ENCODE measurements at regions not wholly inside any gene's neighbourhood (a gene's known extent, or its start where the extent isn't known, plus 50 kb on each side); places are given as distances from the start of the nearest gene placed in this dataset.
"Not testable (repeated sequence)": the region's sequence is repeated elsewhere in the genome, so short reads cannot be mapped to it uniquely, and the experiment has no call there.

GRCh38 chr7:65265933-65266519 lies 107.6 kb upstream of the ZNF92 start:
- TF ChIP-seq, protein P1, sequence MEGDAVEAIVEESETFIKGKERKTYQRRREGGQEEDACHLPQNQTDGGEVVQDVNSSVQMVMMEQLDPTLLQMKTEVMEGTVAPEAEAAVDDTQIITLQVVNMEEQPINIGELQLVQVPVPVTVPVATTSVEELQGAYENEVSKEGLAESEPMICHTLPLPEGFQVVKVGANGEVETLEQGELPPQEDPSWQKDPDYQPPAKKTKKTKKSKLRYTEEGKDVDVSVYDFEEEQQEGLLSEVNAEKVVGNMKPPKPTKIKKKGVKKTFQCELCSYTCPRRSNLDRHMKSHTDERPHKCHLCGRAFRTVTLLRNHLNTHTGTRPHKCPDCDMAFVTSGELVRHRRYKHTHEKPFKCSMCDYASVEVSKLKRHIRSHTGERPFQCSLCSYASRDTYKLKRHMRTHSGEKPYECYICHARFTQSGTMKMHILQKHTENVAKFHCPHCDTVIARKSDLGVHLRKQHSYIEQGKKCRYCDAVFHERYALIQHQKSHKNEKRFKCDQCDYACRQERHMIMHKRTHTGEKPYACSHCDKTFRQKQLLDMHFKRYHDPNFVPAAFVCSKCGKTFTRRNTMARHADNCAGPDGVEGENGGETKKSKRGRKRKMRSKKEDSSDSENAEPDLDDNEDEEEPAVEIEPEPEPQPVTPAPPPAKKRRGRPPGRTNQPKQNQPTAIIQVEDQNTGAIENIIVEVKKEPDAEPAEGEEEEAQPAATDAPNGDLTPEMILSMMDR (IDR thresholded peaks at IDR 0.05; ENCODE audit: borderline replicate concordance, extremely low read depth, insufficient read depth) = no peak
- no peaks in the 10 kb centered on the region for H3K27me3 ChIP-seq (ENCODE audit: control insufficient read depth, insufficient read depth, low read length)
- no peaks in the 10 kb centered on the region for H3K9me3 ChIP-seq (ENCODE audit: control insufficient read depth in 2 of 3, insufficient read depth in 1 of 3, low read length in 3 of 3)
- intact Hi-C loops (cut with DNase I) = no loop called here
- H3K9ac ChIP-seq (ENCODE audit: low read length in 3 of 3) = no peak overlapping the region
- no peak for FAIRE-seq
- no peak overlapping the region for H3K4me3 ChIP-seq (ENCODE audit: low read length in 3 of 3)
- H3K36me3 ChIP-seq (ENCODE audit: control insufficient read depth in 2 of 3, insufficient read depth in 3 of 3, low read length in 3 of 3) = no peaks in the 10 kb centered on the region
- DNase-seq = peak in 1 of 5 donors; percentile 5
- H3K4me1 ChIP-seq (ENCODE audit: control insufficient read depth in 2 of 3, insufficient read depth in 2 of 3, low read depth in 1 of 3, low read length in 3 of 3) = peaks cover 0 to 4% (median 0%) of the 10 kb centered on the region in 3 donors
- H3K27ac ChIP-seq (ENCODE audit: low read depth in 2 of 2, low read length in 2 of 2) = no peak overlapping the region

DNA sequence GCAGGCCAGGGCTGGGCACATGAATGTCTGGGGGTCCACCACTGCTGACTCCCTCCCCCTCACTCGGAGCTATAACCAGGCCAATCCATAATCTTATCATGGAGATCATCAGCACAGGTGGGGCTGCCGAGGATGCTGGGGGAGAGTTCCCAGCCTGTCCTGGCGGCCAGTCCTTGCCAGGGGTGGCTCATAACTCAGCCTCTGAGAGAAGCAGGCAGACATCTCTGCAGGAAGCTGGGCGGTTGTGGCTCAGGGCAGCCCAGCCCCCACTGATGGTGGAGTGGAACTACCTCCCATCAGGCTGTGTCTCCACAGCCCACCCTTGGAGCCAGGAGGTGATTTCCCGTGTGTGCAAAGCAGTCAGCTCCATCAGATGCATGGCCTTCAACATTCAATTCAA lies 109.4 kb upstream of the ZNF92 start:
- DNase-seq = no peak
- H3K9me3 ChIP-seq (ENCODE audit: control insufficient read depth in 2 of 3, insufficient read depth in 1 of 3, low read length in 3 of 3) = no peaks in the 10 kb centered on the region
- no peak overlapping the region for H3K9ac ChIP-seq (ENCODE audit: low read length in 3 of 3)
- intact Hi-C loops (cut with DNase I) = no loop called here
- no peak for FAIRE-seq
- no peak overlapping the region for H3K27ac ChIP-seq (ENCODE audit: low read depth in 2 of 2, low read length in 2 of 2)
- H3K4me3 ChIP-seq (ENCODE audit: low read length in 3 of 3) = no peak overlapping the region
- TF ChIP-seq, protein P1 (IDR thresholded peaks at IDR 0.05; ENCODE audit: borderline replicate concordance, extremely low read depth, insufficient read depth) = no peak
- H3K36me3 ChIP-seq (ENCODE audit: control insufficient read depth in 2 of 3, insufficient read depth in 3 of 3, low read length in 3 of 3) = no peaks in the 10 kb centered on the region
- H3K4me1 ChIP-seq (ENCODE audit: control insufficient read depth in 2 of 3, insufficient read depth in 2 of 3, low read depth in 1 of 3, low read length in 3 of 3) = peaks cover 0 to 1% (median 0%) of the 10 kb centered on the region in 3 donors
- no peaks in the 10 kb centered on the region for H3K27me3 ChIP-seq (ENCODE audit: control insufficient read depth, insufficient read depth, low read length)

- FAIRE-seq; H3K36me3 ChIP-seq (ENCODE audit: control insufficient read depth in 2 of 3, insufficient read depth in 3 of 3, low read length in 3 of 3); H3K9me3 ChIP-seq (ENCODE audit: control insufficient read depth in 2 of 3, insufficient read depth in 1 of 3, low read length in 3 of 3); H3K27me3 ChIP-seq (ENCODE audit: control insufficient read depth, insufficient read depth, low read length); DNase-seq; H3K27ac ChIP-seq (ENCODE audit: low read depth in 2 of 2, low read length in 2 of 2); H3K4me1 ChIP-seq (ENCODE audit: control insufficient read depth in 2 of 3, insufficient read depth in 2 of 3, low read depth in 1 of 3, low read length in 3 of 3); intact Hi-C loops (cut with DNase I); H3K9ac ChIP-seq (ENCODE audit: low read length in 3 of 3); H3K4me3 ChIP-seq (ENCODE audit: low read length in 3 of 3): not testable (repeated sequence)
Observed at GRCh38 chr7:65260673-65261072, 113.0 kb upstream of the ZNF92 start.

DNA sequence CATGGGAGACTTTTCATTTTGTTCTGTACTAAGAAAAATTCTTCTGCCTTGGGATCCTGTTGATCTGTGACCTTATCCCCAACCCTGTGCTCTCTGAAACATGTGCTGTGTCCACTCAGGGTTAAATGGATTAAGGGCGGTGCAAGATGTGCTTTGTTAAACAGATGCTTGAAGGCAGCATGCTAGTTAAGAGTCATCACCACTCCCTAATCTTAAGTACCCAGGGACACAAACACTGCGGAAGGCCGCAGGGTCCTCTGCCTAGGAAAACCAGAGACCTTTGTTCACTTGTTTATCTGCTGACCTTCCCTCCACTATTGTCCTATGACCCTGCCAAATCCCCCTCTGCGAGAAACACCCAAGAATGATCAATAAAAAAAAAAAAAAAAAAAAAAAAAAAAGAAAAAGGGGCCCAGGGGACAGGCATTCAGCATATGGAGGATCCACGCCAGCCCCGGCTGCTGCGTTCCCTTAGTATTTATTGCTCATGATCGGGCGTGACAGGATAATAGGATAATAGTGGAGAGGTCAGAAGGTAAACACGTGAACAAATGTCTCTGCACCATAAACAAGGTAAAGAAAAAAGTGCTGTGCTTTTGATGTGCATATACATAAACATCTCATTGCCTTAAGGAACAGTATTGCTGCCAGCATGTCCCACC lies 113.7 kb upstream of the ZNF92 start:
- H3K4me3 ChIP-seq (ENCODE audit: low read length in 3 of 3); H3K9me3 ChIP-seq (ENCODE audit: control insufficient read depth in 2 of 3, insufficient read depth in 1 of 3, low read length in 3 of 3); FAIRE-seq; H3K9ac ChIP-seq (ENCODE audit: low read length in 3 of 3); H3K4me1 ChIP-seq (ENCODE audit: control insufficient read depth in 2 of 3, insufficient read depth in 2 of 3, low read depth in 1 of 3, low read length in 3 of 3); intact Hi-C loops (cut with DNase I); DNase-seq; H3K36me3 ChIP-seq (ENCODE audit: control insufficient read depth in 2 of 3, insufficient read depth in 3 of 3, low read length in 3 of 3); H3K27me3 ChIP-seq (ENCODE audit: control insufficient read depth, insufficient read depth, low read length); H3K27ac ChIP-seq (ENCODE audit: low read depth in 2 of 2, low read length in 2 of 2): not testable (repeated sequence)

Data from kidney (tissue), 13 donors.